WI38 (cell line): ENCODE measurements at regions not wholly inside any gene's neighbourhood (a gene's known extent, or its start where the extent isn't known, plus 50 kb on each side); places are given as distances from the start of the nearest gene placed in this dataset.
"Not testable (repeated sequence)": the region's sequence is repeated elsewhere in the genome, so short reads cannot be mapped to it uniquely, and the experiment has no call there.

Experiments used
- H3K4me3 ChIP-seq: 2 replicates; pipeline ENCODE4 v1.5.1; 2011; ENCODE audit warnings: low read depth, mild to moderate bottlenecking, control low read depth, low read length
- CTCF ChIP-seq: IDR thresholded peaks from 2 replicates; pipeline ENCODE4 v1.5.1; 2012; ENCODE audit warnings: low read depth, mild to moderate bottlenecking, control low read depth, low read length

GRCh38 chr2:124996406-124996805 is 971.3 kb downstream of the CNTNAP5 start:
- no peak overlapping the region for H3K4me3 ChIP-seq
- no peak for TF ChIP-seq CTCF

GRCh38 chr2:124999906-125000305 is 974.8 kb downstream of the CNTNAP5 start:
- no peak for TF ChIP-seq CTCF
- H3K4me3 ChIP-seq, result no peak overlapping the region

- no peak overlapping the region for H3K4me3 ChIP-seq
- TF ChIP-seq CTCF, result no peak
These were observed 979.2 kb downstream of the CNTNAP5 start for GRCh38 chr2:125004106-125004800.

GRCh38 chr2:125006676-125007075 is 981.6 kb downstream of the CNTNAP5 start:
- no peak for TF ChIP-seq CTCF
- no peak overlapping the region for H3K4me3 ChIP-seq

GRCh38 chr2:125028721-125029120 is 1003.6 kb downstream of the CNTNAP5 start:
- H3K4me3 ChIP-seq, result not testable (repeated sequence)

GRCh38 chr2:125033871-125034270 is 1008.8 kb downstream of the CNTNAP5 start:
- TF ChIP-seq CTCF, result no peak
- H3K4me3 ChIP-seq, result no peak overlapping the region

GRCh38 chr2:125037135-125037653 is 1012.1 kb downstream of the CNTNAP5 start:
- TF ChIP-seq CTCF, result no peak

GRCh38 chr2:125041846-125042245 is 1016.8 kb downstream of the CNTNAP5 start:
- TF ChIP-seq CTCF, result no peak
- H3K4me3 ChIP-seq, result no peak overlapping the region

More at GRCh38 chr2:125037135-125037653, 1012.1 kb downstream of the CNTNAP5 start:
- H3K4me3 ChIP-seq, result no peak overlapping the region
